Glutamatergic neuron (in vitro differentiated cells): ENCODE measurements at regions not wholly inside any gene's neighbourhood (a gene's known extent, or its start where the extent isn't known, plus 50 kb on each side); places are given as distances from the start of the nearest gene placed in this dataset.

Experiments
- DNase-seq: peaks from one replicate; pipeline ENCODE4 v3.0.0; 2022
- H3K27ac Mint-ChIP-seq: one replicate; pipeline ENCODE4 v1.8.0; 2020; ENCODE audit warnings: mild to moderate bottlenecking, mixed read lengths, inconsistent platforms; ENCODE audit not compliant: unreplicated experiment
- H3K27me3 Mint-ChIP-seq: one replicate; pipeline ENCODE4 v1.8.0; 2020; ENCODE audit warnings: mild to moderate bottlenecking, moderate library complexity, mixed read lengths, inconsistent platforms; ENCODE audit not compliant: unreplicated experiment
- H3K36me3 Mint-ChIP-seq: one replicate; pipeline ENCODE4 v1.8.0; 2020; ENCODE audit warnings: mild to moderate bottlenecking, mixed read lengths, inconsistent platforms; ENCODE audit not compliant: unreplicated experiment
- H3K4me1 Mint-ChIP-seq: one replicate; pipeline ENCODE4 v1.8.0; 2020; ENCODE audit warnings: mild to moderate bottlenecking, low read depth, mixed read lengths, inconsistent platforms; ENCODE audit not compliant: unreplicated experiment
- H3K4me3 Mint-ChIP-seq: one replicate; pipeline ENCODE4 v1.8.0; 2020; ENCODE audit warnings: mild to moderate bottlenecking, mixed read lengths, inconsistent platforms; ENCODE audit not compliant: unreplicated experiment
- H3K9me3 Mint-ChIP-seq: one replicate; pipeline ENCODE4 v1.8.0; 2020; ENCODE audit warnings: mild to moderate bottlenecking, moderate library complexity, mixed read lengths, inconsistent platforms; ENCODE audit not compliant: unreplicated experiment
- CTCF ChIP-seq: fragments of 200-600 bp; sonication (generic); IDR thresholded peaks from one replicate; pipeline ENCODE4 v1.5.0; 2021; ENCODE audit not compliant: partially characterized antibody, unreplicated experiment

- Mint-ChIP-seq H3K9me3 (no peaks in the 10 kb centered on the region), H3K4me1 (peaks cover 3% of the 10 kb centered on the region), H3K36me3 (no peaks in the 10 kb centered on the region), H3K27me3 (no peaks in the 10 kb centered on the region), H3K27ac (no peak overlapping the region), H3K4me3 (no peak overlapping the region)
- no peak for DNase-seq
- TF ChIP-seq CTCF, result no peak
Observed at GRCh38 chr12:132404435-132404855, 75.1 kb upstream of the GALNT9 start.

GRCh38 chr12:132403636-132404434 lies 74.4 kb upstream of the GALNT9 start:
- no peaks in the 10 kb centered on the region for H3K27me3 Mint-ChIP-seq
- peaks cover 3% of the 10 kb centered on the region for H3K4me1 Mint-ChIP-seq
- TF ChIP-seq CTCF, result no peak
- no peaks in the 10 kb centered on the region for H3K36me3 Mint-ChIP-seq
- no peak overlapping the region for H3K27ac Mint-ChIP-seq
- H3K9me3 Mint-ChIP-seq, result no peaks in the 10 kb centered on the region
- no peak overlapping the region for H3K4me3 Mint-ChIP-seq
- DNase-seq, result peak; percentile 16

DNA sequence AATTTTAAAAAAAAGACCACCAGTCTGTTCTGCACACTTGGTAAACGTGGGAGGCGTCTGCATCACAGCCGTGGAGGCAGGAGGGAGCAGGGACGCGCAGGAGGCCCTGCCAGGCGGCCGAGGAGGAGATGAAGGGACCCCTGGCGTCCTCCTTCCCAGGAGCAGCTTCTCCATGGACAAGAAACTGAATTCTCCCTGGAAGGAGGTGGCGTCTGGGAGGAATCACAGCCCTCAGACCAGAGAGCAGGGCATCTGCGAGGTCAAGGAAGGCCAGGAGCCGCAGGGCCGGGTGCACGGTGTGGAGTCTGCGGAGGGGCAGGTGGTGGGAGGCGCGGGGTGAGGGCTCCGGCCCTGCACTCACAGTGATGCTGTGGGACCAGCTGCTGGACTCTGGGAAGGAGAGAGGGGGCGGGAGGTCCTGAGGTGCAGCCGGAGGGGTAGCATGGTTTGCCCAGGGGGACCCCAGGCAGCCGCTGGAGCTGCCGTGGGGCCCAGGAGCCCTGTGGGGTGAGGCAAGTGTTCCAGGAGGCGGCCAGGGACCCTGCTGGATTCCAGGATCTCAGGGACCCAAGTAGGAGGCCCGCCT lies 73.5 kb upstream of the GALNT9 start:
- Mint-ChIP-seq H3K4me1 (peaks cover 3% of the 10 kb centered on the region), H3K27me3 (no peaks in the 10 kb centered on the region), H3K36me3 (no peaks in the 10 kb centered on the region), H3K9me3 (no peaks in the 10 kb centered on the region), H3K4me3 (no peak overlapping the region), H3K27ac (no peak overlapping the region)
- TF ChIP-seq CTCF, result no peak
- DNase-seq, result peak; percentile 29

- TF ChIP-seq CTCF, result no peak
- no peak overlapping the region for H3K4me3 Mint-ChIP-seq
- H3K36me3 Mint-ChIP-seq, result no peaks in the 10 kb centered on the region
- no peaks in the 10 kb centered on the region for H3K9me3 Mint-ChIP-seq
- no peak overlapping the region for H3K27ac Mint-ChIP-seq
- H3K27me3 Mint-ChIP-seq, result no peaks in the 10 kb centered on the region
- DNase-seq, result no peak
- H3K4me1 Mint-ChIP-seq, result peaks cover 3% of the 10 kb centered on the region
Observed at GRCh38 chr12:132401982-132402381, 72.6 kb upstream of the GALNT9 start.

GRCh38 chr12:132400011-132400641 lies 70.7 kb upstream of the GALNT9 start:
- peak; percentile 28 for DNase-seq
- Mint-ChIP-seq H3K9me3 (no peaks in the 10 kb centered on the region), H3K4me1 (peaks cover 3% of the 10 kb centered on the region), H3K4me3 (no peak overlapping the region), H3K27ac (no peak overlapping the region), H3K27me3 (peaks cover 2% of the 10 kb centered on the region), H3K36me3 (no peaks in the 10 kb centered on the region)
- TF ChIP-seq CTCF, result no peak
